ENCODE measurements at regions not wholly inside any gene's neighbourhood (a gene's known extent, or its start where the extent isn't known, plus 50 kb on each side); places are given as distances from the start of the nearest gene placed in this dataset.

DNA sequence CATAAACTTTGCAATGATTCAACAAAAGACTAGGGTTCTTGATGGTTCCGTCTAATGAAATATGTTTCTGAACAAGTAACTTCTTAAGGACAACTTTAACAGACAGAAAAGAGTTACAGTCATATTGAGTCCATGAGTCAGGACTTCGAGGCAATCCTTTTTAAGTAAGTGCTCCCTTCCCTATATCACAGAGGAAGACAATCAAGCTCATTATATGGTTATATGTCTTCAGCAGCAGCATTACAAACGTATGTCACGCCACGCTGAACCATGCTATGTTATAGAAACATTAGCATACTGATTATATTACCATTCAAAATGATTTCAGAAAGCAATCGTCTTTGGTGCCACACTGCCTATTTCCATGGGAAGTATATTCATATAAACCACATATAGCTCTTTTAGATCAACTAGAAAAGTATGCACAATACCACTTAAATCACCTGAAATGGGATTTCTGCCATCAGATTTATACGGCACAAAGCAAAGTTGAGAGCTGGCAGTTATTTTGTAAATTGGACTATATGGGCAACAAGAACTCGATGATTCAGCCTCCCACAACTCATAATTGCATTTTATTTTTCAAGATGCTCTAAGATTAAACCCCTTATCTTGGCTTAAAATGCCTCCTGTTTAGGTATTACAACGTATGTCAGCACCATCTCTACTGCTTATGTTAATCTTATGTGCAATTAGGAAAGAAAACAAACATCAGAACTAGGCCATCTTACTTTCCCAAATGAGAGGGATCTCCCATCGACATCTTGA lies 111.3 kb upstream of the SAMSN1 start:
- Histone ChIP-seq H3K27ac (ENCODE audit: extremely low read depth, low read depth, low read length) (no peak overlapping the region), H3K4me3 (ENCODE audit: low read depth, low read length) (no peak overlapping the region), H3K36me3 (ENCODE audit: control insufficient read depth in 2 of 2, insufficient read depth in 1 of 2, low read length in 2 of 2) (no peaks in the 10 kb centered on the region), H3K9me3 (ENCODE audit: control insufficient read depth, insufficient read depth, low read depth, low read length) (no peaks in the 10 kb centered on the region), H3K4me1 (ENCODE audit: control insufficient read depth, insufficient read depth, low read length) (no peaks in the 10 kb centered on the region)
- ChIA-PET CTCF (no interaction called here), POLR2A (no interaction called here)
- no peak for TF ChIP-seq ZNF596 (tag by site-specific recombination; IDR thresholded peaks at IDR 0.05)
- no peak for TF ChIP-seq ZNF768 (tag by site-specific recombination; IDR thresholded peaks at IDR 0.05)
- TF ChIP-seq, protein P1, sequence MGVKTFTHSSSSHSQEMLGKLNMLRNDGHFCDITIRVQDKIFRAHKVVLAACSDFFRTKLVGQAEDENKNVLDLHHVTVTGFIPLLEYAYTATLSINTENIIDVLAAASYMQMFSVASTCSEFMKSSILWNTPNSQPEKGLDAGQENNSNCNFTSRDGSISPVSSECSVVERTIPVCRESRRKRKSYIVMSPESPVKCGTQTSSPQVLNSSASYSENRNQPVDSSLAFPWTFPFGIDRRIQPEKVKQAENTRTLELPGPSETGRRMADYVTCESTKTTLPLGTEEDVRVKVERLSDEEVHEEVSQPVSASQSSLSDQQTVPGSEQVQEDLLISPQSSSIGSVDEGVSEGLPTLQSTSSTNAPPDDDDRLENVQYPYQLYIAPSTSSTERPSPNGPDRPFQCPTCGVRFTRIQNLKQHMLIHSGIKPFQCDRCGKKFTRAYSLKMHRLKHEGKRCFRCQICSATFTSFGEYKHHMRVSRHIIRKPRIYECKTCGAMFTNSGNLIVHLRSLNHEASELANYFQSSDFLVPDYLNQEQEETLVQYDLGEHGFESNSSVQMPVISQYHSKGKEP (tag by site-specific recombination; IDR thresholded peaks at IDR 0.05) = no peak
- TF ChIP-seq ZNF530 (tag by site-specific recombination; IDR thresholded peaks at IDR 0.05; ENCODE audit: low read depth) = no peak
- no peak for TF ChIP-seq ZNF248 (tag by site-specific recombination; IDR thresholded peaks at IDR 0.05)
- TF ChIP-seq, protein P2, sequence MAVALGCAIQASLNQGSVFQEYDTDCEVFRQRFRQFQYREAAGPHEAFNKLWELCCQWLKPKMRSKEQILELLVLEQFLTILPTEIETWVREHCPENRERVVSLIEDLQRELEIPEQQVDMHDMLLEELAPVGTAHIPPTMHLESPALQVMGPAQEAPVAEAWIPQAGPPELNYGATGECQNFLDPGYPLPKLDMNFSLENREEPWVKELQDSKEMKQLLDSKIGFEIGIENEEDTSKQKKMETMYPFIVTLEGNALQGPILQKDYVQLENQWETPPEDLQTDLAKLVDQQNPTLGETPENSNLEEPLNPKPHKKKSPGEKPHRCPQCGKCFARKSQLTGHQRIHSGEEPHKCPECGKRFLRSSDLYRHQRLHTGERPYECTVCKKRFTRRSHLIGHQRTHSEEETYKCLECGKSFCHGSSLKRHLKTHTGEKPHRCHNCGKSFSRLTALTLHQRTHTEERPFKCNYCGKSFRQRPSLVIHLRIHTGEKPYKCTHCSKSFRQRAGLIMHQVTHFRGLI (tag by site-specific recombination; IDR thresholded peaks at IDR 0.05) = no peak
- TF ChIP-seq KLF10 (tag by site-specific recombination; IDR thresholded peaks at IDR 0.05) = no peak
- no peak for TF ChIP-seq ZNF707 (tag by site-specific recombination; IDR thresholded peaks at IDR 0.05)
- TF ChIP-seq, protein P3, sequence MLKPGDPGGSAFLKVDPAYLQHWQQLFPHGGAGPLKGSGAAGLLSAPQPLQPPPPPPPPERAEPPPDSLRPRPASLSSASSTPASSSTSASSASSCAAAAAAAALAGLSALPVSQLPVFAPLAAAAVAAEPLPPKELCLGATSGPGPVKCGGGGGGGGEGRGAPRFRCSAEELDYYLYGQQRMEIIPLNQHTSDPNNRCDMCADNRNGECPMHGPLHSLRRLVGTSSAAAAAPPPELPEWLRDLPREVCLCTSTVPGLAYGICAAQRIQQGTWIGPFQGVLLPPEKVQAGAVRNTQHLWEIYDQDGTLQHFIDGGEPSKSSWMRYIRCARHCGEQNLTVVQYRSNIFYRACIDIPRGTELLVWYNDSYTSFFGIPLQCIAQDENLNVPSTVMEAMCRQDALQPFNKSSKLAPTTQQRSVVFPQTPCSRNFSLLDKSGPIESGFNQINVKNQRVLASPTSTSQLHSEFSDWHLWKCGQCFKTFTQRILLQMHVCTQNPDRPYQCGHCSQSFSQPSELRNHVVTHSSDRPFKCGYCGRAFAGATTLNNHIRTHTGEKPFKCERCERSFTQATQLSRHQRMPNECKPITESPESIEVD (tag by site-specific recombination; IDR thresholded peaks at IDR 0.05) = no peak
- TF ChIP-seq, protein P4, sequence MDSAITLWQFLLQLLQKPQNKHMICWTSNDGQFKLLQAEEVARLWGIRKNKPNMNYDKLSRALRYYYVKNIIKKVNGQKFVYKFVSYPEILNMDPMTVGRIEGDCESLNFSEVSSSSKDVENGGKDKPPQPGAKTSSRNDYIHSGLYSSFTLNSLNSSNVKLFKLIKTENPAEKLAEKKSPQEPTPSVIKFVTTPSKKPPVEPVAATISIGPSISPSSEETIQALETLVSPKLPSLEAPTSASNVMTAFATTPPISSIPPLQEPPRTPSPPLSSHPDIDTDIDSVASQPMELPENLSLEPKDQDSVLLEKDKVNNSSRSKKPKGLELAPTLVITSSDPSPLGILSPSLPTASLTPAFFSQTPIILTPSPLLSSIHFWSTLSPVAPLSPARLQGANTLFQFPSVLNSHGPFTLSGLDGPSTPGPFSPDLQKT (IDR thresholded peaks at IDR 0.05; ENCODE audit: borderline replicate concordance, low read depth, low read length) = no peak
- no peak for TF ChIP-seq ZNF747 (tag by site-specific recombination; IDR thresholded peaks at IDR 0.05)
- TF ChIP-seq, protein P5, sequence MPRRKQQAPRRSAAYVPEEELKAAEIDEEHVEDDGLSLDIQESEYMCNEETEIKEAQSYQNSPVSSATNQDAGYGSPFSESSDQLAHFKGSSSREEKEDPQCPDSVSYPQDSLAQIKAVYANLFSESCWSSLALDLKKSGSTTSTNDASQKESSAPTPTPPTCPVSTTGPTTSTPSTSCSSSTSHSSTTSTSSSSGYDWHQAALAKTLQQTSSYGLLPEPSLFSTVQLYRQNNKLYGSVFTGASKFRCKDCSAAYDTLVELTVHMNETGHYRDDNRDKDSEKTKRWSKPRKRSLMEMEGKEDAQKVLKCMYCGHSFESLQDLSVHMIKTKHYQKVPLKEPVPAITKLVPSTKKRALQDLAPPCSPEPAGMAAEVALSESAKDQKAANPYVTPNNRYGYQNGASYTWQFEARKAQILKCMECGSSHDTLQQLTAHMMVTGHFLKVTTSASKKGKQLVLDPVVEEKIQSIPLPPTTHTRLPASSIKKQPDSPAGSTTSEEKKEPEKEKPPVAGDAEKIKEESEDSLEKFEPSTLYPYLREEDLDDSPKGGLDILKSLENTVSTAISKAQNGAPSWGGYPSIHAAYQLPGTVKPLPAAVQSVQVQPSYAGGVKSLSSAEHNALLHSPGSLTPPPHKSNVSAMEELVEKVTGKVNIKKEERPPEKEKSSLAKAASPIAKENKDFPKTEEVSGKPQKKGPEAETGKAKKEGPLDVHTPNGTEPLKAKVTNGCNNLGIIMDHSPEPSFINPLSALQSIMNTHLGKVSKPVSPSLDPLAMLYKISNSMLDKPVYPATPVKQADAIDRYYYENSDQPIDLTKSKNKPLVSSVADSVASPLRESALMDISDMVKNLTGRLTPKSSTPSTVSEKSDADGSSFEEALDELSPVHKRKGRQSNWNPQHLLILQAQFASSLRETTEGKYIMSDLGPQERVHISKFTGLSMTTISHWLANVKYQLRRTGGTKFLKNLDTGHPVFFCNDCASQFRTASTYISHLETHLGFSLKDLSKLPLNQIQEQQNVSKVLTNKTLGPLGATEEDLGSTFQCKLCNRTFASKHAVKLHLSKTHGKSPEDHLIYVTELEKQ (tag by site-specific recombination; IDR thresholded peaks at IDR 0.05; ENCODE audit: borderline replicate concordance) = no peak
- TF ChIP-seq, protein P6, sequence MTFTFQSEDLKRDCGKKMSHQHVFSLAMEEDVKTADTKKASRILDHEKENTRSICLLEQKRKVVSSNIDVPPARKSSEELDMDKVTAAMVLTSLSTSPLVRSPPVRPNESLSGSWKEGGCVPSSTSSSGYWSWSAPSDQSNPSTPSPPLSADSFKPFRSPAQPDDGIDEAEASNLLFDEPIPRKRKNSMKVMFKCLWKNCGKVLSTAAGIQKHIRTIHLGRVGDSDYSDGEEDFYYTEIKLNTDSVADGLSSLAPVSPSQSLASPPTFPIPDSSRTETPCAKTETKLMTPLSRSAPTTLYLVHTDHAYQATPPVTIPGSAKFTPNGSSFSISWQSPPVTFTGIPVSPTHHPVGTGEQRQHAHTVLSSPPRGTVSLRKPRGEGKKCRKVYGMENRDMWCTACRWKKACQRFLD (tag by site-specific recombination; IDR thresholded peaks at IDR 0.05) = no peak
- TF ChIP-seq RBAK (tag by site-specific recombination; IDR thresholded peaks at IDR 0.05) = no peak
- no peak for TF ChIP-seq OVOL3 (tag by site-specific recombination; IDR thresholded peaks at IDR 0.05)
- TF ChIP-seq ZNF274 (IDR thresholded peaks at IDR 0.05; ENCODE audit: low read length) = no peak
- TF ChIP-seq ZNF274 (tag by site-specific recombination; IDR thresholded peaks at IDR 0.05; ENCODE audit: borderline replicate concordance) = no peak
- no peak for TF ChIP-seq ZNF133 (tag by site-specific recombination; IDR thresholded peaks at IDR 0.05)
- no peak for TF ChIP-seq ZSCAN16 (tag by site-specific recombination; IDR thresholded peaks at IDR 0.05)
- no peak for TF ChIP-seq KLF7 (tag by site-specific recombination; IDR thresholded peaks at IDR 0.05; ENCODE audit: borderline replicate concordance)
